Left renal cortex interstitium (tissue), 4 donors: ENCODE measurements at regions not wholly inside any gene's neighbourhood (a gene's known extent, or its start where the extent isn't known, plus 50 kb on each side); places are given as distances from the start of the nearest gene placed in this dataset.
"Not testable (repeated sequence)": the region's sequence is repeated elsewhere in the genome, so short reads cannot be mapped to it uniquely, and the experiment has no call there.

ENCODE experiments used
- DNase-seq, 4 donors: peaks; one replicate each; pipeline ENCODE4 v3.0.0-alpha.2; 2013; ENCODE audit warnings: low read depth in 4 of 4, low spot score in 2 of 4, missing footprints in 1 of 4

GRCh38 chr18:44359741-44360140 lies 320.9 kb upstream of the SETBP1 start:
- not testable (repeated sequence) for DNase-seq

GRCh38 chr18:44362213-44362612 lies 318.5 kb upstream of the SETBP1 start:
- not testable (repeated sequence) for DNase-seq

- no peak for DNase-seq
Observed at GRCh38 chr18:44370861-44371260, 309.8 kb upstream of the SETBP1 start.

- no peak for DNase-seq
Observed at GRCh38 chr18:44374966-44375365, 305.7 kb upstream of the SETBP1 start.

GRCh38 chr18:44386401-44386800 lies 294.3 kb upstream of the SETBP1 start:
- DNase-seq, result no peak

GRCh38 chr18:44388329-44388728 lies 292.4 kb upstream of the SETBP1 start:
- no peak for DNase-seq

GRCh38 chr18:44392933-44393332 lies 287.8 kb upstream of the SETBP1 start:
- no peak for DNase-seq

- no peak for DNase-seq
Observed at GRCh38 chr18:44393406-44393805, 287.3 kb upstream of the SETBP1 start.

GRCh38 chr18:44396550-44396949 lies 284.1 kb upstream of the SETBP1 start:
- DNase-seq, result no peak

- no peak for DNase-seq
Observed at GRCh38 chr18:44409071-44409470, 271.6 kb upstream of the SETBP1 start.

- no peak for DNase-seq
Observed at GRCh38 chr18:44409515-44409914, 271.2 kb upstream of the SETBP1 start.

- DNase-seq, result no peak
Observed at GRCh38 chr18:44410740-44411139, 269.9 kb upstream of the SETBP1 start.

GRCh38 chr18:44411262-44411905 lies 269.3 kb upstream of the SETBP1 start:
- no peak for DNase-seq

GRCh38 chr18:44411976-44412375 lies 268.7 kb upstream of the SETBP1 start:
- no peak for DNase-seq

- no peak for DNase-seq
Observed at GRCh38 chr18:44423814-44424644, 256.7 kb upstream of the SETBP1 start.

- DNase-seq, result no peak
Observed at GRCh38 chr18:44424645-44425035, 256.0 kb upstream of the SETBP1 start.

- no peak for DNase-seq
Observed at GRCh38 chr18:44425161-44425560, 255.5 kb upstream of the SETBP1 start.

- DNase-seq, result no peak
Observed at GRCh38 chr18:44437603-44438002, 243.1 kb upstream of the SETBP1 start.

- DNase-seq, result no peak
Observed at GRCh38 chr18:44450226-44450625, 230.5 kb upstream of the SETBP1 start.

- no peak for DNase-seq
Observed at GRCh38 chr18:44452346-44452745, 228.3 kb upstream of the SETBP1 start.

GRCh38 chr18:44453505-44453904 lies 227.2 kb upstream of the SETBP1 start:
- no peak for DNase-seq

- DNase-seq, result no peak
Observed at GRCh38 chr18:44458777-44459176, 221.9 kb upstream of the SETBP1 start.
